ENCODE measurements at regions not wholly inside any gene's neighbourhood (a gene's known extent, or its start where the extent isn't known, plus 50 kb on each side); places are given as distances from the start of the nearest gene placed in this dataset.

DNA sequence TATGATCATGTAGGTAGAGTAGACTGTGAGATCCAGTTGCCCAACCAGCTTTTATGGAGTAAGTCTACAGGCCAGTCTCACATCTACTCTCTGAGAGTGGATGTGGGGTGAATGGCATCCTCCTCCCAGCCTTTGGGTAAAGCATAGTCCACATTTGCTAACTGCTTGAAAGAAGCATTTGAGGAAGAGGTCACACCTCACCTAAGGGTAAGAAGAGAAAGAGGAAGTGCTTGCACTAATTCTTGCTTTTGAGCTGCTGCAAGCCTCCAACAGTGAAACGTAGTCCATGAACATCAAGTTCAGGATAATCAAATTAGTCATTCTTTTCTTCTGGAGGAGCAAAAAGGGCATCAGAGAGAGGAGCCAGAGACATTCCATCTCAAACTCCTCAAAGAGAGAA lies 93.9 kb upstream of the AGR3 start:
- Histone ChIP-seq H2BK15ac (ENCODE audit: low read length) (no peak overlapping the region), H2AFZ (ENCODE audit: low read length) (no peak overlapping the region)
- no peak for TF ChIP-seq TCF12 (IDR thresholded peaks at IDR 0.05; ENCODE audit: low read depth, low read length)
- no peak for TF ChIP-seq KDM4A (IDR thresholded peaks at IDR 0.05; ENCODE audit: low read depth, low read length, severe bottlenecking)

More for the DNA sequence above, 93.9 kb upstream of the AGR3 start:
- Histone ChIP-seq H3K56ac (replicated peaks; ENCODE audit: insufficient read length, low read depth, low read length) (no peak overlapping the region), H3K9me3 (ENCODE audit: insufficient read depth in 2 of 2, low read depth in 1 of 2, low read length in 1 of 2) (no peaks in the 10 kb centered on the region), H3K14ac (ENCODE audit: insufficient read length) (no peak overlapping the region), H4K8ac (ENCODE audit: extremely low read depth, insufficient read depth, low read length) (no peak overlapping the region), H2BK20ac (ENCODE audit: low read length) (no peak overlapping the region), H4K91ac (replicated peaks; ENCODE audit: insufficient read length, low read length) (no peak overlapping the region), H3K27me3 (replicated peaks in 1 of 4; ENCODE audit: control insufficient read depth in 3 of 4, extremely low read depth in 1 of 4, insufficient read depth in 3 of 4, low read length in 3 of 4) (peaks cover 0 to 2% (median 0%) of the 10 kb centered on the region in 4 experiments; a peak in 1 of 7 replicates), H3K4ac (replicated peaks; ENCODE audit: insufficient read length, low read depth, low read length) (no peak overlapping the region), H3K36me3 (ENCODE audit: control insufficient read depth in 2 of 4, insufficient read depth in 4 of 4, low read length in 3 of 4) (no peaks in the 10 kb centered on the region), H2AK5ac (ENCODE audit: low read depth, low read length) (no peak overlapping the region), H3K23me2 (ENCODE audit: low read depth, low read length) (no peaks in the 10 kb centered on the region), H3K4me3 (ENCODE audit: extremely low read depth in 1 of 4, insufficient read depth in 2 of 4, low read depth in 3 of 4, low read length in 4 of 4) (no peak overlapping the region), H3K79me1 (ENCODE audit: low read depth, low read length) (no peaks in the 10 kb centered on the region), H3K79me2 (ENCODE audit: control insufficient read depth in 1 of 2, insufficient read depth in 2 of 2, low read length in 2 of 2) (no peaks in the 10 kb centered on the region), H3K23ac (ENCODE audit: insufficient read length) (no peak overlapping the region), H3K18ac (ENCODE audit: extremely low read depth, low read length) (no peak overlapping the region), H2BK5ac (ENCODE audit: low read depth, low read length) (no peak overlapping the region), H2BK120ac (replicated peaks; ENCODE audit: low read depth, low read length) (no peak overlapping the region), H4K20me1 (replicated peaks in 1 of 2; ENCODE audit: control insufficient read depth in 1 of 2, insufficient read depth in 2 of 2, low read length in 2 of 2) (no peaks in the 10 kb centered on the region), H3K4me1 (replicated peaks in 1 of 4; ENCODE audit: control insufficient read depth in 3 of 4, insufficient read depth in 4 of 4, low read length in 3 of 4) (peaks cover 0 to 4% (median under 1%) of the 10 kb centered on the region in 4 experiments; a peak in 3 of 7 replicates), H3K4me2 (ENCODE audit: insufficient read depth in 1 of 2, low read depth in 2 of 2, low read length in 2 of 2) (no peak overlapping the region), H4K5ac (ENCODE audit: insufficient read length, low read depth, low read length) (no peak overlapping the region), H2BK12ac (ENCODE audit: low read depth, low read length) (no peak overlapping the region), H3K9ac (replicated peaks in 1 of 4; ENCODE audit: extremely low read depth in 1 of 4, low read depth in 3 of 4, low read length in 3 of 4) (no peak overlapping the region), H3K27ac (ENCODE audit: low read depth, low read length) (no peak overlapping the region)
- CTCF ChIA-PET (ENCODE audit: partially characterized antibody) = interaction anchor here (0.6 to 1.2 kb wide), 2 partner anchors 77 to 87 kb away, joined by 3 to 4 read pairs; no protein-coding TSS in a partner anchor
- WGBS, 2 experiments (ENCODE audit: extremely low coverage in 1 of 2, insufficient coverage in 1 of 2, insufficient read length in 1 of 2, insufficient replicate concordance in 2 of 2, low coverage in 1 of 2, low lambda C conversion rate in 2 of 2, missing lambda C conversion rate in 1 of 2) = 93% methylated on average over 1 of the region's 1 CpG; no CpG with 5 or more reads in 1 of the 2 experiments
- POLR2A ChIA-PET (ENCODE audit: partially characterized antibody) = no interaction called here
- DNase-seq (ENCODE audit: low read depth in 1 of 2, low spot score in 2 of 2) (no peak), FAIRE-seq (no peak)
